NCI-H460 (cell line): ENCODE measurements at regions not wholly inside any gene's neighbourhood (a gene's known extent, or its start where the extent isn't known, plus 50 kb on each side); places are given as distances from the start of the nearest gene placed in this dataset.
"Not testable (repeated sequence)": the region's sequence is repeated elsewhere in the genome, so short reads cannot be mapped to it uniquely, and the experiment has no call there.

ENCODE experiments used
- DNase-seq: peaks from one replicate; pipeline ENCODE4 v3.0.0-alpha.2; 2016; ENCODE audit warnings: low read depth; ENCODE audit errors: extremely low read depth

- DNase-seq: no peak
These were observed 691.4 kb downstream of the ZBBX start for GRCh38 chr3:166688665-166689064.

GRCh38 chr3:166685246-166685645 is 694.9 kb downstream of the ZBBX start:
- no peak for DNase-seq

- not testable (repeated sequence) for DNase-seq
These were observed 696.0 kb downstream of the ZBBX start for GRCh38 chr3:166684077-166684476.

- no peak for DNase-seq
These were observed 710.3 kb downstream of the ZBBX start for GRCh38 chr3:166669781-166670180.

GRCh38 chr3:166663194-166663593 is 716.9 kb downstream of the ZBBX start:
- DNase-seq: no peak

GRCh38 chr3:166661621-166662020 is 718.5 kb downstream of the ZBBX start:
- no peak for DNase-seq

- no peak for DNase-seq
These were observed 719.1 kb downstream of the ZBBX start for GRCh38 chr3:166660962-166661361.

- DNase-seq: no peak
These were observed 742.0 kb downstream of the ZBBX start for GRCh38 chr3:166637984-166638530.

GRCh38 chr3:166634091-166634746 is 745.9 kb downstream of the ZBBX start:
- DNase-seq: no peak

- DNase-seq: no peak
These were observed 749.9 kb downstream of the ZBBX start for GRCh38 chr3:166630190-166630589.

- no peak for DNase-seq
These were observed 766.7 kb downstream of the ZBBX start for GRCh38 chr3:166613365-166613764.

GRCh38 chr3:166612761-166613160 is 767.3 kb downstream of the ZBBX start:
- DNase-seq: not testable (repeated sequence)

GRCh38 chr3:166607933-166608521 is 770.8 kb upstream of the BCHE start:
- no peak for DNase-seq

- DNase-seq: no peak
These were observed 769.8 kb upstream of the BCHE start for GRCh38 chr3:166606988-166607387.

- no peak for DNase-seq
These were observed 756.6 kb upstream of the BCHE start for GRCh38 chr3:166593776-166594175.

GRCh38 chr3:166582236-166582635 is 745.0 kb upstream of the BCHE start:
- DNase-seq: no peak

- DNase-seq: no peak
These were observed 743.3 kb upstream of the BCHE start for GRCh38 chr3:166580561-166580960.

- no peak for DNase-seq
These were observed 737.9 kb upstream of the BCHE start for GRCh38 chr3:166575161-166575560.

GRCh38 chr3:166571686-166572085 is 734.5 kb upstream of the BCHE start:
- not testable (repeated sequence) for DNase-seq

- no peak for DNase-seq
These were observed 732.9 kb upstream of the BCHE start for GRCh38 chr3:166570102-166570501.

GRCh38 chr3:166569589-166569988 is 732.4 kb upstream of the BCHE start:
- DNase-seq: no peak

- DNase-seq: no peak
These were observed 723.0 kb upstream of the BCHE start for GRCh38 chr3:166560253-166560652.
